ENCODE measurements at regions not wholly inside any gene's neighbourhood (a gene's known extent, or its start where the extent isn't known, plus 50 kb on each side); places are given as distances from the start of the nearest gene placed in this dataset.
"Not testable (repeated sequence)": the region's sequence is repeated elsewhere in the genome, so short reads cannot be mapped to it uniquely, and the experiment has no call there.

- H3K27me3 ChIP-seq (ENCODE audit: control insufficient read depth, insufficient read depth, low read length): no peaks in the 10 kb centered on the region
- H3K36me3 ChIP-seq (ENCODE audit: control insufficient read depth, insufficient read depth, low read length): no peaks in the 10 kb centered on the region
- TF ChIP-seq CTCF (IDR thresholded peaks at IDR 0.05; ENCODE audit: insufficient read depth, low read length, severe bottlenecking): no peak
- DNase-seq (ENCODE audit: low read depth) (no peak), FAIRE-seq (no peak)
- no peak overlapping the region for H3K4me3 ChIP-seq (ENCODE audit: low read depth, low read length)
Measured at GRCh38 chr20:52302736-52303135, 111.2 kb upstream of the ZFP64 start.

- not testable (repeated sequence) for H3K4me3 ChIP-seq (ENCODE audit: low read depth, low read length); DNase-seq (ENCODE audit: low read depth); H3K27me3 ChIP-seq (ENCODE audit: control insufficient read depth, insufficient read depth, low read length); H3K36me3 ChIP-seq (ENCODE audit: control insufficient read depth, insufficient read depth, low read length); FAIRE-seq
Measured at GRCh38 chr20:52302051-52302450, 110.5 kb upstream of the ZFP64 start.

- FAIRE-seq (no peak), DNase-seq (ENCODE audit: low read depth) (peak; percentile 80)
- TF ChIP-seq CTCF (IDR thresholded peaks at IDR 0.05; ENCODE audit: insufficient read depth, low read length, severe bottlenecking): no peak
- Histone ChIP-seq H3K36me3 (ENCODE audit: control insufficient read depth, insufficient read depth, low read length) (no peaks in the 10 kb centered on the region), H3K27me3 (ENCODE audit: control insufficient read depth, insufficient read depth, low read length) (no peaks in the 10 kb centered on the region), H3K4me3 (ENCODE audit: low read depth, low read length) (no peak overlapping the region)
Measured at GRCh38 chr20:52295556-52295955, 104.0 kb upstream of the ZFP64 start.

- no peaks in the 10 kb centered on the region for H3K27me3 ChIP-seq (ENCODE audit: control insufficient read depth, insufficient read depth, low read length)
- FAIRE-seq (no peak), DNase-seq (ENCODE audit: low read depth) (peak; percentile 45)
- no peak overlapping the region for H3K4me3 ChIP-seq (ENCODE audit: low read depth, low read length)
- no peaks in the 10 kb centered on the region for H3K36me3 ChIP-seq (ENCODE audit: control insufficient read depth, insufficient read depth, low read length)
- TF ChIP-seq CTCF (IDR thresholded peaks at IDR 0.05; ENCODE audit: insufficient read depth, low read length, severe bottlenecking): no peak
Measured at GRCh38 chr20:52294106-52294628, 102.6 kb upstream of the ZFP64 start.

- no peak for DNase-seq (ENCODE audit: low read depth)
- Histone ChIP-seq H3K4me3 (ENCODE audit: low read depth, low read length) (no peak overlapping the region), H3K36me3 (ENCODE audit: control insufficient read depth, insufficient read depth, low read length) (no peaks in the 10 kb centered on the region), H3K27me3 (ENCODE audit: control insufficient read depth, insufficient read depth, low read length) (no peaks in the 10 kb centered on the region)
- no peak for TF ChIP-seq CTCF (IDR thresholded peaks at IDR 0.05; ENCODE audit: insufficient read depth, low read length, severe bottlenecking)
- no peak for FAIRE-seq
Measured at GRCh38 chr20:52291109-52291508, 99.5 kb upstream of the ZFP64 start.

GRCh38 chr20:52290569-52290968 is 99.0 kb upstream of the ZFP64 start:
- DNase-seq (ENCODE audit: low read depth) (no peak), FAIRE-seq (no peak)
- Histone ChIP-seq H3K4me3 (ENCODE audit: low read depth, low read length) (no peak overlapping the region), H3K27me3 (ENCODE audit: control insufficient read depth, insufficient read depth, low read length) (no peaks in the 10 kb centered on the region), H3K36me3 (ENCODE audit: control insufficient read depth, insufficient read depth, low read length) (no peaks in the 10 kb centered on the region)
- no peak for TF ChIP-seq CTCF (IDR thresholded peaks at IDR 0.05; ENCODE audit: insufficient read depth, low read length, severe bottlenecking)

Data from bronchial epithelial cell (primary cell).